ENCODE measurements at regions not wholly inside any gene's neighbourhood (a gene's known extent, or its start where the extent isn't known, plus 50 kb on each side); places are given as distances from the start of the nearest gene placed in this dataset.

DNA sequence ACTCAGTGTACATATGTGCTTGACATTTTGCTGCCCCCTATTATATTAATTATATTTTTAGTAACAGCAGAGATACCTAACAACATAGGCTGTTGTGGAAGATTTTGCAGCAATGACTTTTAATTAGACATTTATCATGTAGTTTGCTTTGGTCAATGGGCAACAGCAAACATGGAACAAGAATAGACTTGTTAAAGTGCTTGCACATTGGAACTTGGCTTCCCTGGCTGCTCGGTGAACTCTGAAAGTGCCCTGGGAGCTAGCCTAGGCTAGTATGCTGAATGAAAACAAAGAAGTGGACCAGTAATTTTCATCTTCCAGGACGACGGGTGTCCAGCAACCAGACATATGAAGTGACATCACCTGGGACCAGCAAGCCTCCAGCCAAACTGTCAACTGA is 1157.1 kb downstream of the ARAP2 start:
- POLR2A ChIA-PET = no interaction called here
- Mint-ChIP-seq H3K36me3 (ENCODE audit: low read depth) (no peaks in the 10 kb centered on the region), H3K27ac (no peak overlapping the region), H3K4me3 (no peak overlapping the region), H3K27me3 (no peaks in the 10 kb centered on the region), H3K4me1 (ENCODE audit: low read depth) (no peaks in the 10 kb centered on the region), H3K9me3 (peaks cover 3% of the 10 kb centered on the region)
- H3K4me3 ChIP-seq (ENCODE audit: low read length) = no peak overlapping the region
- TF ChIP-seq, protein P1, sequence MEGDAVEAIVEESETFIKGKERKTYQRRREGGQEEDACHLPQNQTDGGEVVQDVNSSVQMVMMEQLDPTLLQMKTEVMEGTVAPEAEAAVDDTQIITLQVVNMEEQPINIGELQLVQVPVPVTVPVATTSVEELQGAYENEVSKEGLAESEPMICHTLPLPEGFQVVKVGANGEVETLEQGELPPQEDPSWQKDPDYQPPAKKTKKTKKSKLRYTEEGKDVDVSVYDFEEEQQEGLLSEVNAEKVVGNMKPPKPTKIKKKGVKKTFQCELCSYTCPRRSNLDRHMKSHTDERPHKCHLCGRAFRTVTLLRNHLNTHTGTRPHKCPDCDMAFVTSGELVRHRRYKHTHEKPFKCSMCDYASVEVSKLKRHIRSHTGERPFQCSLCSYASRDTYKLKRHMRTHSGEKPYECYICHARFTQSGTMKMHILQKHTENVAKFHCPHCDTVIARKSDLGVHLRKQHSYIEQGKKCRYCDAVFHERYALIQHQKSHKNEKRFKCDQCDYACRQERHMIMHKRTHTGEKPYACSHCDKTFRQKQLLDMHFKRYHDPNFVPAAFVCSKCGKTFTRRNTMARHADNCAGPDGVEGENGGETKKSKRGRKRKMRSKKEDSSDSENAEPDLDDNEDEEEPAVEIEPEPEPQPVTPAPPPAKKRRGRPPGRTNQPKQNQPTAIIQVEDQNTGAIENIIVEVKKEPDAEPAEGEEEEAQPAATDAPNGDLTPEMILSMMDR (IDR thresholded peaks at IDR 0.05) = no peak
- no peaks in the 10 kb centered on the region for H3K4me1 ChIP-seq (ENCODE audit: insufficient read depth, low read length)
- no peaks in the 10 kb centered on the region for H3K9me3 ChIP-seq (ENCODE audit: control insufficient read depth in 1 of 2, insufficient read depth in 1 of 2, low read length in 2 of 2)
- no peaks in the 10 kb centered on the region for H3K27me3 ChIP-seq (ENCODE audit: control insufficient read depth in 1 of 2, insufficient read depth in 2 of 2, low read length in 2 of 2)
- ATAC-seq (ENCODE audit: poor library complexity) = no peak
- CTCF ChIA-PET = no interaction called here
- DNase-seq = no peak
- no peak overlapping the region for H3K27ac ChIP-seq (ENCODE audit: low read depth in 1 of 2, low read length in 2 of 2)
- intact Hi-C loops (cut with DNase I, micrococcal nuclease) = no loop called here
- H3K36me3 ChIP-seq (ENCODE audit: insufficient read depth, low read length) = no peaks in the 10 kb centered on the region

DNA sequence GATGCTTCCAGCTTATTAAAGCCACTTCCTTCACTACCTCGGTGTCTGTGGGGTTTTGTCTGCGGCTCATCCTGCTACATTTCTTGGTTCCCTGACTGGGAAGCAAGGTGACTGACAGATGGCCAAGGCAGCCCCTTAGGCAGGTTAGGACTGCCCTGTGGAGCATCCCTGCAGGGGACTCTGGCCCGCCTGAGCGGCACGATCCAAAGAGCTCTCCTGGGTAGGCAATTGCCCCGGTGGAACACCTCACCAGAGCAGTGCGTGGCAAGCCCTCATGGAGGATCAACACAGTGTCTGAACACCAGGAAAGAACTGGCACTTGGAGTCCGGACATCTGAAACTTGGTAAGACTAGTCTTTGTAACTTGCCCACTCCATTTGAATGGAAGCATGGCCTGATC is 1143.4 kb downstream of the ARAP2 start:
- H3K4me3 ChIP-seq (ENCODE audit: low read length) = no peak overlapping the region
- CTCF ChIA-PET = no interaction called here
- no peaks in the 10 kb centered on the region for H3K4me1 ChIP-seq (ENCODE audit: insufficient read depth, low read length)
- Mint-ChIP-seq H3K4me3 (no peak overlapping the region), H3K4me1 (ENCODE audit: low read depth) (no peaks in the 10 kb centered on the region), H3K27me3 (no peaks in the 10 kb centered on the region), H3K27ac (no peak overlapping the region), H3K36me3 (ENCODE audit: low read depth) (no peaks in the 10 kb centered on the region), H3K9me3 (peaks cover 5% of the 10 kb centered on the region)
- H3K27ac ChIP-seq (ENCODE audit: low read depth in 1 of 2, low read length in 2 of 2) = no peak overlapping the region
- POLR2A ChIA-PET = no interaction called here
- DNase-seq (no peak), ATAC-seq (ENCODE audit: poor library complexity) (no peak)
- intact Hi-C loops (cut with DNase I, micrococcal nuclease) = no loop called here
- no peaks in the 10 kb centered on the region for H3K36me3 ChIP-seq (ENCODE audit: insufficient read depth, low read length)
- H3K27me3 ChIP-seq (ENCODE audit: control insufficient read depth in 1 of 2, insufficient read depth in 2 of 2, low read length in 2 of 2) = no peaks in the 10 kb centered on the region
- TF ChIP-seq, protein P1 (IDR thresholded peaks at IDR 0.05) = no peak
- peaks cover 0 to 14% of the 10 kb centered on the region in 2 experiments for H3K9me3 ChIP-seq (ENCODE audit: control insufficient read depth in 1 of 2, insufficient read depth in 1 of 2, low read length in 2 of 2)

DNA sequence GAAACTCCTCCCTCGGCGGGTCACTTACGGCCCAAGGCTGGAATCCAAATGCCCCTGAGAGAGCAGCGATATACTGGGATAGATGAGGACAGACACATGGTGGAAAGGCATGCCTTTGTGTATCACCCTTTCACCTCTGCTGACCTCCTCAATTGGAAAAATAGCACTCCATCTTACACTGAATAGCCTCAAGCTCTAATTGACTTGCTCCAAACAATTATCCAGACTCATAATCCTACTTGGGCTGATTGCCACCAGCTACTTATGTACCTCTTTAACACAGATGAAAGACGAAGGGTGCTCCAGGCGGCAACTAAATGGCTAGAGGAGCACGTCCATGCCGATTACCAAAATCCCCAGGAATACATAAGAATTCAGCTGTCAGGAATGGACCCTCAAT is 1142.2 kb downstream of the ARAP2 start:
- intact Hi-C loops (cut with DNase I, micrococcal nuclease) = no loop called here

More for the DNA sequence above, 1142.2 kb downstream of the ARAP2 start:
- H3K4me1 Mint-ChIP-seq (ENCODE audit: low read depth) = no peaks in the 10 kb centered on the region
- no peaks in the 10 kb centered on the region for H3K27me3 Mint-ChIP-seq
- no peak overlapping the region for H3K27ac Mint-ChIP-seq
- no peak for DNase-seq
- no peak for ATAC-seq (ENCODE audit: poor library complexity)
- no peak overlapping the region for H3K27ac ChIP-seq (ENCODE audit: low read depth in 1 of 2, low read length in 2 of 2)
- H3K36me3 Mint-ChIP-seq (ENCODE audit: low read depth) = no peaks in the 10 kb centered on the region
- H3K4me3 ChIP-seq (ENCODE audit: low read length) = no peak overlapping the region
- H3K27me3 ChIP-seq (ENCODE audit: control insufficient read depth in 1 of 2, insufficient read depth in 2 of 2, low read length in 2 of 2) = no peaks in the 10 kb centered on the region
- H3K9me3 ChIP-seq (ENCODE audit: control insufficient read depth in 1 of 2, insufficient read depth in 1 of 2, low read length in 2 of 2) = peaks cover 0 to 14% of the 10 kb centered on the region in 2 experiments
- H3K4me1 ChIP-seq (ENCODE audit: insufficient read depth, low read length) = no peaks in the 10 kb centered on the region
- peaks cover 5% of the 10 kb centered on the region for H3K9me3 Mint-ChIP-seq
- POLR2A ChIA-PET = no interaction called here
- H3K36me3 ChIP-seq (ENCODE audit: insufficient read depth, low read length) = no peaks in the 10 kb centered on the region
- no peak overlapping the region for H3K4me3 Mint-ChIP-seq
- TF ChIP-seq, protein P1 (IDR thresholded peaks at IDR 0.05) = no peak
- CTCF ChIA-PET = no interaction called here
